ENCODE measurements at regions not wholly inside any gene's neighbourhood (a gene's known extent, or its start where the extent isn't known, plus 50 kb on each side); places are given as distances from the start of the nearest gene placed in this dataset.

- H3F3A ChIP-seq (ENCODE audit: low read length, unreplicated experiment): no peaks in the 10 kb centered on the region
- no peak for DNase-seq
- no peak for ATAC-seq
- H3K9ac ChIP-seq (ENCODE audit: low read length): no peak overlapping the region
- H3K27me3 ChIP-seq (ENCODE audit: low read length): no peaks in the 10 kb centered on the region
- H3K9me3 ChIP-seq (ENCODE audit: low read length): no peaks in the 10 kb centered on the region
- H3K9me2 ChIP-seq (replicated peaks; ENCODE audit: low read length): no peaks in the 10 kb centered on the region
- H3K4me2 ChIP-seq (ENCODE audit: low read length): no peak overlapping the region
- no peaks in the 10 kb centered on the region for H4K20me1 ChIP-seq (ENCODE audit: low read length)
- TF ChIP-seq CTCF (conservative IDR thresholded peaks at IDR 0.05; ENCODE audit: low read depth, low read length) (no peak), EZH2phosphoT487 (IDR thresholded peaks at IDR 0.05; ENCODE audit: borderline replicate concordance, low read length) (no peak), EZH2 (IDR thresholded peaks at IDR 0.05; ENCODE audit: low read length, unreplicated experiment) (no peak)
- CTCF ChIA-PET: no interaction called here
- intact Hi-C loops (cut with micrococcal nuclease): no loop called here
- no peak overlapping the region for H3K4me3 ChIP-seq (ENCODE audit: low read length)
- no TSS peak for BruUV-seq (replicated peaks)
- H3K27ac ChIP-seq (ENCODE audit: low read length): no peak overlapping the region
- no peaks in the 10 kb centered on the region for H3K36me3 ChIP-seq (ENCODE audit: low read depth, low read length)
- no peaks in the 10 kb centered on the region for H3K4me1 ChIP-seq (ENCODE audit: insufficient read depth, low read length)
- no peaks in the 10 kb centered on the region for H3K79me2 ChIP-seq (ENCODE audit: low read length)
- H2AFZ ChIP-seq (ENCODE audit: low read length): no peak overlapping the region
- POLR2A ChIA-PET (ENCODE audit: unreplicated experiment): no interaction called here
Measured at GRCh38 chr4:157832596-157832995, 340.2 kb downstream of the GASK1B start.

GRCh38 chr4:157824021-157824420, 348.8 kb downstream of the GASK1B start:
- ChIA-PET CTCF (no interaction called here), POLR2A (ENCODE audit: unreplicated experiment) (no interaction called here)
- H3K4me2 ChIP-seq (ENCODE audit: low read length): no peak overlapping the region
- H3K9ac ChIP-seq (ENCODE audit: low read length): no peak overlapping the region
- no peaks in the 10 kb centered on the region for H3K27me3 ChIP-seq (ENCODE audit: low read length)
- H3K27ac ChIP-seq (ENCODE audit: low read length): no peak overlapping the region
- no peaks in the 10 kb centered on the region for H3K9me2 ChIP-seq (replicated peaks; ENCODE audit: low read length)
- H4K20me1 ChIP-seq (ENCODE audit: low read length): no peaks in the 10 kb centered on the region
- H3K36me3 ChIP-seq (ENCODE audit: low read depth, low read length): no peaks in the 10 kb centered on the region
- ATAC-seq: no peak
- no peaks in the 10 kb centered on the region for H3K9me3 ChIP-seq (ENCODE audit: low read length)
- no TSS peak for BruUV-seq (replicated peaks)
- peak; percentile 7 for DNase-seq
- no peak overlapping the region for H2AFZ ChIP-seq (ENCODE audit: low read length)
- TF ChIP-seq CTCF (conservative IDR thresholded peaks at IDR 0.05; ENCODE audit: low read depth, low read length) (no peak), EZH2phosphoT487 (IDR thresholded peaks at IDR 0.05; ENCODE audit: borderline replicate concordance, low read length) (no peak), EZH2 (IDR thresholded peaks at IDR 0.05; ENCODE audit: low read length, unreplicated experiment) (no peak)
- intact Hi-C loops (cut with micrococcal nuclease): no loop called here
- H3K79me2 ChIP-seq (ENCODE audit: low read length): no peaks in the 10 kb centered on the region
- no peaks in the 10 kb centered on the region for H3K4me1 ChIP-seq (ENCODE audit: insufficient read depth, low read length)
- no peaks in the 10 kb centered on the region for H3F3A ChIP-seq (ENCODE audit: low read length, unreplicated experiment)
- no peak overlapping the region for H3K4me3 ChIP-seq (ENCODE audit: low read length)

GRCh38 chr4:157821814-157822213, 351.0 kb downstream of the GASK1B start:
- TF ChIP-seq EZH2phosphoT487 (IDR thresholded peaks at IDR 0.05; ENCODE audit: borderline replicate concordance, low read length) (no peak), CTCF (conservative IDR thresholded peaks at IDR 0.05; ENCODE audit: low read depth, low read length) (no peak), EZH2 (IDR thresholded peaks at IDR 0.05; ENCODE audit: low read length, unreplicated experiment) (no peak)
- Histone ChIP-seq H3K27me3 (ENCODE audit: low read length) (no peaks in the 10 kb centered on the region), H3K27ac (ENCODE audit: low read length) (no peak overlapping the region), H3K9ac (ENCODE audit: low read length) (no peak overlapping the region), H3K4me2 (ENCODE audit: low read length) (no peak overlapping the region), H2AFZ (ENCODE audit: low read length) (no peak overlapping the region), H4K20me1 (ENCODE audit: low read length) (no peaks in the 10 kb centered on the region), H3K36me3 (ENCODE audit: low read depth, low read length) (no peaks in the 10 kb centered on the region), H3K9me3 (ENCODE audit: low read length) (no peaks in the 10 kb centered on the region), H3K4me1 (ENCODE audit: insufficient read depth, low read length) (no peaks in the 10 kb centered on the region), H3K4me3 (ENCODE audit: low read length) (no peak overlapping the region), H3K79me2 (ENCODE audit: low read length) (no peaks in the 10 kb centered on the region), H3F3A (ENCODE audit: low read length, unreplicated experiment) (no peaks in the 10 kb centered on the region), H3K9me2 (replicated peaks; ENCODE audit: low read length) (no peaks in the 10 kb centered on the region)
- DNase-seq: no peak
- no TSS peak for BruUV-seq (replicated peaks)
- intact Hi-C loops (cut with micrococcal nuclease): no loop called here
- CTCF ChIA-PET: no interaction called here
- POLR2A ChIA-PET (ENCODE audit: unreplicated experiment): no interaction called here
- no peak for ATAC-seq
